GM12878 (cell line): ENCODE measurements at regions not wholly inside any gene's neighbourhood (a gene's known extent, or its start where the extent isn't known, plus 50 kb on each side); places are given as distances from the start of the nearest gene placed in this dataset.

Experiments
- EZH2 ChIP-seq: IDR thresholded peaks from 2 replicates; pipeline ENCODE4 v1.6.1; 2012; ENCODE audit warnings: low read depth, mild to moderate bottlenecking, control low read depth, inconsistent platforms, low read length, borderline replicate concordance; ENCODE audit not compliant: control insufficient read depth
- RCOR1 ChIP-seq: conservative IDR thresholded peaks from 2 replicates; pipeline ENCODE4 v1.6.1; 2012; ENCODE audit warnings: low read depth, low read length, improper control_type of control experiment
- SKIL ChIP-seq: fragments of 450-650 bp; IDR thresholded peaks from 2 replicates; pipeline ENCODE4 v1.6.1; 2017; ENCODE audit warnings: mild to moderate bottlenecking, low read depth, inconsistent platforms; ENCODE audit not compliant: poor library complexity, severe bottlenecking
- TCF12 ChIP-seq: IDR thresholded peaks from 2 replicates; pipeline ENCODE4 v1.6.1; 2011; ENCODE audit warnings: low read depth, mild to moderate bottlenecking, low read length
- TF ChIP-seq, protein P1 (sequence below): fragments of 450-650 bp; IDR thresholded peaks from 2 replicates; pipeline ENCODE4 v1.6.1; 2016; ENCODE audit warnings: mild to moderate bottlenecking
- TF ChIP-seq, protein P2 (sequence below): fragments of 450-650 bp; formaldehyde crosslinking; IDR thresholded peaks from 2 replicates; pipeline ENCODE4 v1.4.0; 2022; ENCODE audit warnings: mild to moderate bottlenecking, moderate library complexity
- TF ChIP-seq, protein P3 (sequence below): fragments of 450-650 bp; IDR thresholded peaks from 2 replicates; pipeline ENCODE4 v1.6.1; 2016; ENCODE audit warnings: mild to moderate bottlenecking

DNA sequence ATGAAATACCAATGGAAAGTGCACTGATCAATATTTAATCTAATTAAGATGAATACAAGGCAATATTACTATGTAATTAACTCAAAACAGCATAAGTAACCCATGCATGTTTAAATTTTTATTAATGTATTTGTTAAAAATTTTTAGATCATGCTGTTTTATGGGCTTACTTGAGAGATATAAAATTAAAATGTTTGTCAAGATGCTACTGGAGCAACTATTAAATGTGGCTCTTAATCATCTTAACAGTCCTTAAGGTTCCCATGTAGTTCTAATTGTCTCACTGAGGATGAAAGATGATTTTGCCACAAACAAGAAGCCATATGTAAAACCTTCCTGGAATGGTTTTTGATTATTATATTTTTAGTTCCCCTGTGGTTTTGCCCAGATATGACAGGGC, 897.1 kb downstream of the KCNMA1 start (continued):
- TF ChIP-seq SKIL (no peak), TCF12 (no peak), EZH2 (no peak), RCOR1 (no peak)
- TF ChIP-seq, protein P1, sequence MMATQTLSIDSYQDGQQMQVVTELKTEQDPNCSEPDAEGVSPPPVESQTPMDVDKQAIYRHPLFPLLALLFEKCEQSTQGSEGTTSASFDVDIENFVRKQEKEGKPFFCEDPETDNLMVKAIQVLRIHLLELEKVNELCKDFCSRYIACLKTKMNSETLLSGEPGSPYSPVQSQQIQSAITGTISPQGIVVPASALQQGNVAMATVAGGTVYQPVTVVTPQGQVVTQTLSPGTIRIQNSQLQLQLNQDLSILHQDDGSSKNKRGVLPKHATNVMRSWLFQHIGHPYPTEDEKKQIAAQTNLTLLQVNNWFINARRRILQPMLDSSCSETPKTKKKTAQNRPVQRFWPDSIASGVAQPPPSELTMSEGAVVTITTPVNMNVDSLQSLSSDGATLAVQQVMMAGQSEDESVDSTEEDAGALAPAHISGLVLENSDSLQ: no peak
- TF ChIP-seq, protein P2, sequence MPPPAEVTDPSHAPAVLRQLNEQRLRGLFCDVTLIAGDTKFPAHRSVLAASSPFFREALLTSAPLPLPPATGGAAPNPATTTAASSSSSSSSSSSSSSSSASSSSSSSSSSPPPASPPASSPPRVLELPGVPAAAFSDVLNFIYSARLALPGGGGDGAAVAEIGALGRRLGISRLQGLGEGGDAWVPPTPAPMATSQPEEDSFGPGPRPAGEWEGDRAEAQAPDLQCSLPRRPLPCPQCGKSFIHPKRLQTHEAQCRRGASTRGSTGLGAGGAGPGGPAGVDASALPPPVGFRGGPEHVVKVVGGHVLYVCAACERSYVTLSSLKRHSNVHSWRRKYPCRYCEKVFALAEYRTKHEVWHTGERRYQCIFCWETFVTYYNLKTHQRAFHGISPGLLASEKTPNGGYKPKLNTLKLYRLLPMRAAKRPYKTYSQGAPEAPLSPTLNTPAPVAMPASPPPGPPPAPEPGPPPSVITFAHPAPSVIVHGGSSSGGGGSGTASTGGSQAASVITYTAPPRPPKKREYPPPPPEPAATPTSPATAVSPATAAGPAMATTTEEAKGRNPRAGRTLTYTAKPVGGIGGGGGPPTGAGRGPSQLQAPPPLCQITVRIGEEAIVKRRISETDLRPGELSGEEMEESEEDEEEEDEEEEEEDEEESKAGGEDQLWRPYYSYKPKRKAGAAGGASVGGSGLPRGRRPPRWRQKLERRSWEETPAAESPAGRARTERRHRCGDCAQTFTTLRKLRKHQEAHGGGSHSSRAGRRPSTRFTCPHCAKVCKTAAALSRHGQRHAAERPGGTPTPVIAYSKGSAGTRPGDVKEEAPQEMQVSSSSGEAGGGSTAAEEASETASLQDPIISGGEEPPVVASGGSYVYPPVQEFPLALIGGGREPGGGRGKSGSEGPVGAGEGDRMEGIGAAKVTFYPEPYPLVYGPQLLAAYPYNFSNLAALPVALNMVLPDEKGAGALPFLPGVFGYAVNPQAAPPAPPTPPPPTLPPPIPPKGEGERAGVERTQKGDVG (CRISPR knock-in tag): no peak
- TF ChIP-seq, protein P3, sequence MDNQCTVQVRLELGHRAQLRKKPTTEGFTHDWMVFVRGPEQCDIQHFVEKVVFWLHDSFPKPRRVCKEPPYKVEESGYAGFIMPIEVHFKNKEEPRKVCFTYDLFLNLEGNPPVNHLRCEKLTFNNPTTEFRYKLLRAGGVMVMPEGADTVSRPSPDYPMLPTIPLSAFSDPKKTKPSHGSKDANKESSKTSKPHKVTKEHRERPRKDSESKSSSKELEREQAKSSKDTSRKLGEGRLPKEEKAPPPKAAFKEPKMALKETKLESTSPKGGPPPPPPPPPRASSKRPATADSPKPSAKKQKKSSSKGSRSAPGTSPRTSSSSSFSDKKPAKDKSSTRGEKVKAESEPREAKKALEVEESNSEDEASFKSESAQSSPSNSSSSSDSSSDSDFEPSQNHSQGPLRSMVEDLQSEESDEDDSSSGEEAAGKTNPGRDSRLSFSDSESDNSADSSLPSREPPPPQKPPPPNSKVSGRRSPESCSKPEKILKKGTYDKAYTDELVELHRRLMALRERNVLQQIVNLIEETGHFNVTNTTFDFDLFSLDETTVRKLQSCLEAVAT: no peak
